ENCODE measurements at regions not wholly inside any gene's neighbourhood (a gene's known extent, or its start where the extent isn't known, plus 50 kb on each side); places are given as distances from the start of the nearest gene placed in this dataset.

- Histone ChIP-seq H3K4me1 (no peaks in the 10 kb centered on the region), H3K36me3 (no peaks in the 10 kb centered on the region), H3K27me3 (no peaks in the 10 kb centered on the region), H3K4me3 (ENCODE audit: low read depth, low read length) (no peak overlapping the region), H3K9me3 (no peaks in the 10 kb centered on the region)
- DNase-seq: no peak
- TF ChIP-seq, protein P1, sequence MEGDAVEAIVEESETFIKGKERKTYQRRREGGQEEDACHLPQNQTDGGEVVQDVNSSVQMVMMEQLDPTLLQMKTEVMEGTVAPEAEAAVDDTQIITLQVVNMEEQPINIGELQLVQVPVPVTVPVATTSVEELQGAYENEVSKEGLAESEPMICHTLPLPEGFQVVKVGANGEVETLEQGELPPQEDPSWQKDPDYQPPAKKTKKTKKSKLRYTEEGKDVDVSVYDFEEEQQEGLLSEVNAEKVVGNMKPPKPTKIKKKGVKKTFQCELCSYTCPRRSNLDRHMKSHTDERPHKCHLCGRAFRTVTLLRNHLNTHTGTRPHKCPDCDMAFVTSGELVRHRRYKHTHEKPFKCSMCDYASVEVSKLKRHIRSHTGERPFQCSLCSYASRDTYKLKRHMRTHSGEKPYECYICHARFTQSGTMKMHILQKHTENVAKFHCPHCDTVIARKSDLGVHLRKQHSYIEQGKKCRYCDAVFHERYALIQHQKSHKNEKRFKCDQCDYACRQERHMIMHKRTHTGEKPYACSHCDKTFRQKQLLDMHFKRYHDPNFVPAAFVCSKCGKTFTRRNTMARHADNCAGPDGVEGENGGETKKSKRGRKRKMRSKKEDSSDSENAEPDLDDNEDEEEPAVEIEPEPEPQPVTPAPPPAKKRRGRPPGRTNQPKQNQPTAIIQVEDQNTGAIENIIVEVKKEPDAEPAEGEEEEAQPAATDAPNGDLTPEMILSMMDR (IDR thresholded peaks at IDR 0.05; ENCODE audit: low read depth, low read length): no peak
These were observed 1581.4 kb downstream of the KCNT2 start for GRCh38 chr1:195026792-195027191.

- TF ChIP-seq, protein P1 (IDR thresholded peaks at IDR 0.05; ENCODE audit: low read depth, low read length): no peak
These were observed 1588.9 kb downstream of the KCNT2 start for GRCh38 chr1:195019385-195019784.

DNA sequence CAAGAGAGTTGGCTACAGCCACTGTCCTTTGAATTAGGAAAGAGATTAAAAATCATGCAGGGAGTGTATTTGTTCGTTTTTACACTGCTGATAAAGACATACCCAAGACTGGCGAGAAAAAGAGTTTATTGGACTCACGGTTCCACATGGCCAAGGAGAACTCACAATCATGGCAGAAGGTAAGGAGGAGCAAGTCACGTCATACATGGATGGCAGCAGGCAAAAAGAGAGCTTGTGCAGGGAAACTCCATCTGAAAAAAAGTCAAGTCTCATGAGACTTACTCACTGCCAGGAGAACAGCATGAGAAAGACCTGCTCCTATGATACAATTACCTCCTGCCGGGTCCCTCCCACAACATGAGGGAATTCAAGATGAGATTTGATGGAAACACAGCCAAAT, 1595.2 kb downstream of the KCNT2 start:
- Histone ChIP-seq H3K9me3 (no peaks in the 10 kb centered on the region), H3K4me3 (ENCODE audit: low read depth, low read length) (no peak overlapping the region), H3K36me3 (no peaks in the 10 kb centered on the region), H3K27me3 (no peaks in the 10 kb centered on the region), H3K4me1 (no peaks in the 10 kb centered on the region)
- TF ChIP-seq, protein P1 (IDR thresholded peaks at IDR 0.05; ENCODE audit: low read depth, low read length): no peak
- no peak for DNase-seq

More at GRCh38 chr1:195019385-195019784, 1588.9 kb downstream of the KCNT2 start:
- no peak overlapping the region for H3K4me3 ChIP-seq (ENCODE audit: low read depth, low read length)
- DNase-seq: no peak
- H3K36me3 ChIP-seq: no peaks in the 10 kb centered on the region
- H3K9me3 ChIP-seq: no peaks in the 10 kb centered on the region
- H3K27me3 ChIP-seq: no peaks in the 10 kb centered on the region
- H3K4me1 ChIP-seq: no peaks in the 10 kb centered on the region

- no peaks in the 10 kb centered on the region for H3K36me3 ChIP-seq
- TF ChIP-seq, protein P1 (IDR thresholded peaks at IDR 0.05; ENCODE audit: low read depth, low read length): no peak
- no peaks in the 10 kb centered on the region for H3K9me3 ChIP-seq
- no peak for DNase-seq
- no peak overlapping the region for H3K4me3 ChIP-seq (ENCODE audit: low read depth, low read length)
- H3K4me1 ChIP-seq: peaks cover 14% of the 10 kb centered on the region
- no peaks in the 10 kb centered on the region for H3K27me3 ChIP-seq
These were observed 1602.9 kb downstream of the KCNT2 start for GRCh38 chr1:195005338-195005737.

GRCh38 chr1:194990483-194990882, 1617.8 kb downstream of the KCNT2 start:
- Histone ChIP-seq H3K9me3 (no peaks in the 10 kb centered on the region), H3K36me3 (no peaks in the 10 kb centered on the region), H3K4me1 (peaks cover 3% of the 10 kb centered on the region; the same call in 1 of the 2 replicates), H3K27me3 (no peaks in the 10 kb centered on the region), H3K4me3 (ENCODE audit: low read depth, low read length) (no peak overlapping the region)
- no peak for DNase-seq
- TF ChIP-seq, protein P1 (IDR thresholded peaks at IDR 0.05; ENCODE audit: low read depth, low read length): no peak

- Histone ChIP-seq H3K36me3 (no peaks in the 10 kb centered on the region), H3K9me3 (no peaks in the 10 kb centered on the region), H3K27me3 (no peaks in the 10 kb centered on the region), H3K4me3 (ENCODE audit: low read depth, low read length) (no peak overlapping the region), H3K4me1 (no peaks in the 10 kb centered on the region; the same call in 1 of the 2 replicates)
- no peak for DNase-seq
- TF ChIP-seq, protein P1 (IDR thresholded peaks at IDR 0.05; ENCODE audit: low read depth, low read length): no peak
These were observed 1632.3 kb downstream of the KCNT2 start for GRCh38 chr1:194975913-194976312.
